ENCODE measurements at regions not wholly inside any gene's neighbourhood (a gene's known extent, or its start where the extent isn't known, plus 50 kb on each side); places are given as distances from the start of the nearest gene placed in this dataset.

DNA sequence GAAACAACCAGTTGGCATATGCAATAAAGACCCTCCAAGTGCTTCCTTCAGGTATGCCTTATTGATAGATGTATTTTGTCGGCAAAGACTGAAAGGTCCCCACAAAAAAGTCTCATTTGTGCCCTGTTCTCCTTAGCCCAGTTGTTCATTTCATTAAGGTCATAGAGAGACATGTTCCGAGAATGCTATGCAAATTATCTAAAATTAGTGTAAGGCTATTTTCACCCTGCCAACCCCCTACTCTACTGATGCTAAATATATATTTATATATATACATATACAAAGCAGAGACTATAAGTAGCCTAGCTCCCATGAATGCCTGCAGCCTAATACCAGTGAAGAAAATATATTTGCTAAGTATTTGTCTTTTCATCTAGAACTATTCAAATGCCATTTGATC lies 96.7 kb upstream of the ADO start:
- no peak for FAIRE-seq
- H3K9ac ChIP-seq (ENCODE audit: low read length in 3 of 3) = no peak overlapping the region
- TF ChIP-seq, protein P1, sequence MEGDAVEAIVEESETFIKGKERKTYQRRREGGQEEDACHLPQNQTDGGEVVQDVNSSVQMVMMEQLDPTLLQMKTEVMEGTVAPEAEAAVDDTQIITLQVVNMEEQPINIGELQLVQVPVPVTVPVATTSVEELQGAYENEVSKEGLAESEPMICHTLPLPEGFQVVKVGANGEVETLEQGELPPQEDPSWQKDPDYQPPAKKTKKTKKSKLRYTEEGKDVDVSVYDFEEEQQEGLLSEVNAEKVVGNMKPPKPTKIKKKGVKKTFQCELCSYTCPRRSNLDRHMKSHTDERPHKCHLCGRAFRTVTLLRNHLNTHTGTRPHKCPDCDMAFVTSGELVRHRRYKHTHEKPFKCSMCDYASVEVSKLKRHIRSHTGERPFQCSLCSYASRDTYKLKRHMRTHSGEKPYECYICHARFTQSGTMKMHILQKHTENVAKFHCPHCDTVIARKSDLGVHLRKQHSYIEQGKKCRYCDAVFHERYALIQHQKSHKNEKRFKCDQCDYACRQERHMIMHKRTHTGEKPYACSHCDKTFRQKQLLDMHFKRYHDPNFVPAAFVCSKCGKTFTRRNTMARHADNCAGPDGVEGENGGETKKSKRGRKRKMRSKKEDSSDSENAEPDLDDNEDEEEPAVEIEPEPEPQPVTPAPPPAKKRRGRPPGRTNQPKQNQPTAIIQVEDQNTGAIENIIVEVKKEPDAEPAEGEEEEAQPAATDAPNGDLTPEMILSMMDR (IDR thresholded peaks at IDR 0.05; ENCODE audit: borderline replicate concordance, extremely low read depth, insufficient read depth) = no peak
- DNase-seq = no peak
- H3K4me1 ChIP-seq (ENCODE audit: control insufficient read depth in 2 of 3, insufficient read depth in 2 of 3, low read depth in 1 of 3, low read length in 3 of 3) = no peaks in the 10 kb centered on the region
- no peaks in the 10 kb centered on the region for H3K36me3 ChIP-seq (ENCODE audit: control insufficient read depth in 2 of 3, insufficient read depth in 3 of 3, low read length in 3 of 3)
- no peak overlapping the region for H3K27ac ChIP-seq (ENCODE audit: low read depth in 2 of 2, low read length in 2 of 2)
- no peaks in the 10 kb centered on the region for H3K9me3 ChIP-seq (ENCODE audit: control insufficient read depth in 2 of 3, insufficient read depth in 1 of 3, low read length in 3 of 3)
- H3K4me3 ChIP-seq (ENCODE audit: low read length in 3 of 3) = no peak overlapping the region
- no peaks in the 10 kb centered on the region for H3K27me3 ChIP-seq (ENCODE audit: control insufficient read depth, insufficient read depth, low read length)
- intact Hi-C loops (cut with DNase I) = no loop called here

- no peaks in the 10 kb centered on the region for H3K27me3 ChIP-seq (ENCODE audit: control insufficient read depth, insufficient read depth, low read length)
- no peak overlapping the region for H3K27ac ChIP-seq (ENCODE audit: low read depth in 2 of 2, low read length in 2 of 2)
- H3K9ac ChIP-seq (ENCODE audit: low read length in 3 of 3) = no peak overlapping the region
- TF ChIP-seq, protein P1 (IDR thresholded peaks at IDR 0.05; ENCODE audit: borderline replicate concordance, extremely low read depth, insufficient read depth) = no peak
- H3K4me3 ChIP-seq (ENCODE audit: low read length in 3 of 3) = no peak overlapping the region
- no peaks in the 10 kb centered on the region for H3K4me1 ChIP-seq (ENCODE audit: control insufficient read depth in 2 of 3, insufficient read depth in 2 of 3, low read depth in 1 of 3, low read length in 3 of 3)
- DNase-seq = no peak
- H3K36me3 ChIP-seq (ENCODE audit: control insufficient read depth in 2 of 3, insufficient read depth in 3 of 3, low read length in 3 of 3) = no peaks in the 10 kb centered on the region
- no peak for FAIRE-seq
- intact Hi-C loops (cut with DNase I) = no loop called here
- H3K9me3 ChIP-seq (ENCODE audit: control insufficient read depth in 2 of 3, insufficient read depth in 1 of 3, low read length in 3 of 3) = no peaks in the 10 kb centered on the region
Measured at GRCh38 chr10:62708569-62708968, 96.0 kb upstream of the ADO start.

GRCh38 chr10:62709200-62709599 lies 95.3 kb upstream of the ADO start:
- FAIRE-seq (no peak), DNase-seq (no peak)
- TF ChIP-seq, protein P1 (IDR thresholded peaks at IDR 0.05; ENCODE audit: borderline replicate concordance, extremely low read depth, insufficient read depth) = no peak
- intact Hi-C loops (cut with DNase I) = no loop called here
- H3K9ac ChIP-seq (ENCODE audit: low read length in 3 of 3) = no peak overlapping the region
- no peaks in the 10 kb centered on the region for H3K36me3 ChIP-seq (ENCODE audit: control insufficient read depth in 2 of 3, insufficient read depth in 3 of 3, low read length in 3 of 3)
- no peaks in the 10 kb centered on the region for H3K9me3 ChIP-seq (ENCODE audit: control insufficient read depth in 2 of 3, insufficient read depth in 1 of 3, low read length in 3 of 3)
- H3K4me3 ChIP-seq (ENCODE audit: low read length in 3 of 3) = no peak overlapping the region
- no peaks in the 10 kb centered on the region for H3K4me1 ChIP-seq (ENCODE audit: control insufficient read depth in 2 of 3, insufficient read depth in 2 of 3, low read depth in 1 of 3, low read length in 3 of 3)
- no peak overlapping the region for H3K27ac ChIP-seq (ENCODE audit: low read depth in 2 of 2, low read length in 2 of 2)
- H3K27me3 ChIP-seq (ENCODE audit: control insufficient read depth, insufficient read depth, low read length) = no peaks in the 10 kb centered on the region

GRCh38 chr10:62710182-62710581 lies 94.3 kb upstream of the ADO start:
- H3K27me3 ChIP-seq (ENCODE audit: control insufficient read depth, insufficient read depth, low read length) = no peaks in the 10 kb centered on the region
- intact Hi-C loops (cut with DNase I) = no loop called here
- no peaks in the 10 kb centered on the region for H3K36me3 ChIP-seq (ENCODE audit: control insufficient read depth in 2 of 3, insufficient read depth in 3 of 3, low read length in 3 of 3)
- H3K4me3 ChIP-seq (ENCODE audit: low read length in 3 of 3) = no peak overlapping the region
- H3K27ac ChIP-seq (ENCODE audit: low read depth in 2 of 2, low read length in 2 of 2) = no peak overlapping the region
- H3K4me1 ChIP-seq (ENCODE audit: control insufficient read depth in 2 of 3, insufficient read depth in 2 of 3, low read depth in 1 of 3, low read length in 3 of 3) = no peaks in the 10 kb centered on the region
- H3K9ac ChIP-seq (ENCODE audit: low read length in 3 of 3) = no peak overlapping the region
- DNase-seq = no peak
- H3K9me3 ChIP-seq (ENCODE audit: control insufficient read depth in 2 of 3, insufficient read depth in 1 of 3, low read length in 3 of 3) = no peaks in the 10 kb centered on the region
- no peak for FAIRE-seq
- TF ChIP-seq, protein P1 (IDR thresholded peaks at IDR 0.05; ENCODE audit: borderline replicate concordance, extremely low read depth, insufficient read depth) = no peak

Measured in kidney (tissue), 13 donors.